ENCODE measurements at regions not wholly inside any gene's neighbourhood (a gene's known extent, or its start where the extent isn't known, plus 50 kb on each side); places are given as distances from the start of the nearest gene placed in this dataset.

GRCh38 chr2:12982149-12982584, 265.4 kb downstream of the TRIB2 start:
- TF ChIP-seq POLR2A (IDR thresholded peaks at IDR 0.05) (no peak), CTCF (IDR thresholded peaks at IDR 0.05) (no peak)

Data from Peyer's patch (tissue), 4 donors.